B cell (primary cell): ENCODE measurements at regions not wholly inside any gene's neighbourhood (a gene's known extent, or its start where the extent isn't known, plus 50 kb on each side); places are given as distances from the start of the nearest gene placed in this dataset.

Experiments used
- CTCF ChIP-seq: fragments of 200-600 bp; IDR thresholded peaks from one replicate; pipeline ENCODE4 v1.8.0; 2022; ENCODE audit warnings: antibody characterized with exemption, mild to moderate bottlenecking
- EZH2 ChIP-seq: IDR thresholded peaks from 2 replicates; pipeline ENCODE4 v1.6.1; 2012; ENCODE audit warnings: borderline replicate concordance, low read depth, mild to moderate bottlenecking, moderate library complexity, low read length; ENCODE audit not compliant: insufficient read depth, poor library complexity, severe bottlenecking

GRCh38 chr6:133634474-133634873, 254.4 kb upstream of the TCF21 start:
- TF ChIP-seq EZH2 = no peak
- no peak for TF ChIP-seq CTCF
